HG03378 (cell line): ENCODE measurements at regions not wholly inside any gene's neighbourhood (a gene's known extent, or its start where the extent isn't known, plus 50 kb on each side); places are given as distances from the start of the nearest gene placed in this dataset.

Source experiments
- ATAC-seq: cut with Tn5 transposase; IDR thresholded peaks from one replicate; pipeline ENCODE4 v1.9.1; 2021; ENCODE audit warnings: mild to moderate bottlenecking, moderate library complexity; ENCODE audit not compliant: unreplicated experiment

- ATAC-seq = no peak
These were observed 171.5 kb downstream of the RPLP1 start for GRCh38 chr15:69624155-69624520.

GRCh38 chr15:69624816-69625215 lies 172.2 kb downstream of the RPLP1 start:
- no peak for ATAC-seq

DNA sequence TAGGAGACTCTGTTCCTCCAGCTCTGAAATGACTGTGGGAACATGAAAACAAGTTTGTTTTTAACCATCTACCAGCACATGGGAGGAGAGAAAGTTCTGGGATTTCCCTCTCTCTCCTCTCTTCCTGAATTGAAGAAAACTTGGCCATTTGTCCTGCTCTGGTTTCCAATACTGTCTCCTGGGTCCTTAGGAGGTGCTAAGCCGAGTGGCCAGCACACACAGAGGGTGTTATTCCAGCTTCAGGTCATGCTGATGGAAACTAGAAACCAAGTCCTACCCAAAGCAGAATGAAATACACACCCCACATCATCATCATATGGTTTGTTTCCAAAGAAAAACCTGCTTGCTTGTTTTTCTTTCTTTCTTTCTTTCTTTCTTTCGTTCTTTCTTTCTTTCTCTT lies 172.7 kb downstream of the RPLP1 start:
- no peak for ATAC-seq

GRCh38 chr15:69626095-69627066 lies 173.8 kb downstream of the RPLP1 start:
- no peak for ATAC-seq

DNA sequence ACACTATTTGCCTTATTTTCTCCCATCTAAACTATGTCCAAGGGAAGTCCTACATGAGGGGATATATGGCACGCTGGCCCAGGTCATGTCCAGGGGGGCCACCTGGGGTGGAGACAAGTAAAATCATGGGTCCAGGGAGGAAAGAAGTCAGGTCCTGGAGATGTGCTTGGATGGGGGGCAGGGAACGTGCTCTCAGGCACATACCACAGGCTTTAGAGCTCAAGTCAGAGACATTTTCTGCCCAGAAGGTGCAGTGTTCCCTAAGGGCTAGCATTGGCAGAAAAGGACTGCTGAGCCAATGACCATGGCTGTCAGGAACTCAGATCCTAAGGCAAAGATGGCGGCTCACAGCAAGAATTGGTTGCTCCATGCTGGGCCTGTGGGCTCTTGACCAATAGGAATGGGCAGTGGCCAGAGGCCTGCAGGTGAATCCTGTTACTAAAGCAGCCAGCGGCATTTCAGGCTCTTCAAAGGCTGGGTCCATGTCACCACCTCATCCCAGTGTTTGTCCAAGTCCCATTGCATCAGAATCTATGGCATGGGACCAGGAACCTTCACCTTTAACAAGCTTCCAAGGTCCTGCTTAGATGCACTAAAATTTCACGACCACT lies 175.0 kb downstream of the RPLP1 start:
- no peak for ATAC-seq

GRCh38 chr15:69628256-69629093 lies 175.9 kb downstream of the RPLP1 start:
- no peak for ATAC-seq

DNA sequence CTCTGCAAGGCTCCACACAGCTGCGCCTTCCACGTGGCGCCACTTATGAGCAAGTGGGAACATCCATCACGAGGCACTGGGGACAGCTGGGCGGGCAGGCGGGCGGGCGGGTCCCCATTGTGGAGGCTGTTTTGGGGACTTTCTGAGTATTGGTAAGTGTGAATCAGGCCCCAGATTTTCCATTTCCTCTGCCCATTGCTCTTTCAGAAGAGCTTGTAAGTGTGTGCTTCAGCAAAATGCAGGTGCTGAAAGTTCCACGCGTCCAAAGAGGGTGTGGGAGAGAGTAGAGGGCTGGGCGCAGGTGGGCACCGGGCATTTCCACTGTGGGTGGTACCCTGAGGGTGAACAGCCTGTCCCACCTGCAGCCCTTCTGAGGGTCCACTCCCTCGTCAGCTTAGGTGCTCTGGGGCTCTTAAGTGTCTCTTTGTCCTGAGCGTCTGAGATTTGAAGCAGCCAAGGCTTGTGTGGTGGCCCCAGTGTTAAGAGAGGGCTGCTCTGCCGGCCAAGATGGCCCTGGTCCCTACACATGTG lies 177.1 kb downstream of the RPLP1 start:
- ATAC-seq = no peak

DNA sequence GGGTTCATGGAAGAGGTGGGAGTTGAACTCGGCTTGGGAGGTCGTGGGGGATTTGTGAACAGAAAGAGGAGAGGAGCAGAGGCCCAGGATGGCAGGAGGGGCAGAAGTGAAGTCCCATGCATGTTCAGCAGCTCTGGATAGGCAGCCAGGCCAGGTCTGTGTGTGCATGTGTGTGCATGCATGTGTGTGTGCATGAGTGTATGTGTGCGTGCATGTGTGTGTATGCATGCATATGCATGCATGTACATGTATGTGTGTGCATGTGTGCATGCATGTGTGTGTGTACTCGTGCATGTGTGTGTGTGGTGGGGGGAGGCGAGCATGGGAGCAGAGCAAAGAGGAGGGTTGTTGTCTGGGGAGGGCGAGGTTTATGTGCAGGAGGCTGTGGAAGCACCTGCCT lies 178.4 kb downstream of the RPLP1 start:
- ATAC-seq = no peak

GRCh38 chr15:69631978-69632377 lies 179.4 kb downstream of the RPLP1 start:
- no peak for ATAC-seq

GRCh38 chr15:69634860-69635259 lies 182.2 kb downstream of the RPLP1 start:
- ATAC-seq = no peak

DNA sequence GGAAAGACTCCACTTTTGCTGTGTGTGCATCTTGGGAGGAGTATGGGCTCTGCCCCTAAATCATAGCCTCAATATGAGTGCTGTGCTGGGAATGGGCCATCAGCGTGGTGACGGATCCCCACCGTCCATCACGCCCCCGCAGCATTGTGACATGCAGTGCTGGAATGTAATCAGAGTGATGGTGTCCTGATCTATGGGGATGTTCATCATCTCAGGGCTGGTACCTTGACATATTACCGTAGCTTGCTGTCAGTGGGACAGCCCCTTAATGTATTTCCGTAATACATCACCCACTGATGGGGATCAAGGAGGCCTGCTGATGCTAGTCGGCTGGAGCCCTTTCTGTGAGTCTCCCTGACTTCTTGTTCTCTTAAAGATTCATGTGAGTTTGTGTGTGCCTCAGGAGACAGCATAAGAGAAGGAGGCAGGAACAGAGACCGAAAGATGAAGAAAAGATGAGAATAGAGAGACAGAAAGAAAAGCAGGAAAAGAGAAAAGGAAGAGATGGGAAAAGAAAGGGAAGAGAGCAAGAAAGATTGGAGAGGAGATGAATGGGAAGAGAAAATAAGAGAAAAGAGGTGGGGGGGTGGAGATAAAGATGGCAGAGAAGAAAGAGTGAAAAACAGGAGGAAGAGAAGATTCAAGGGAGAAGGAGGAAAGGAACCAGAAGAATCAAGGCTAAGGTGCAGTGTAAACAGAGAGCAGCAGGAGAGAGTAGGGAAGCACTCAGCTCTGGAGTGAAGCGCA lies 183.7 kb downstream of the RPLP1 start:
- ATAC-seq = no peak

GRCh38 chr15:69637818-69638217 lies 185.2 kb downstream of the RPLP1 start:
- no peak for ATAC-seq

GRCh38 chr15:69643476-69643875 lies 190.9 kb downstream of the RPLP1 start:
- ATAC-seq = no peak

DNA sequence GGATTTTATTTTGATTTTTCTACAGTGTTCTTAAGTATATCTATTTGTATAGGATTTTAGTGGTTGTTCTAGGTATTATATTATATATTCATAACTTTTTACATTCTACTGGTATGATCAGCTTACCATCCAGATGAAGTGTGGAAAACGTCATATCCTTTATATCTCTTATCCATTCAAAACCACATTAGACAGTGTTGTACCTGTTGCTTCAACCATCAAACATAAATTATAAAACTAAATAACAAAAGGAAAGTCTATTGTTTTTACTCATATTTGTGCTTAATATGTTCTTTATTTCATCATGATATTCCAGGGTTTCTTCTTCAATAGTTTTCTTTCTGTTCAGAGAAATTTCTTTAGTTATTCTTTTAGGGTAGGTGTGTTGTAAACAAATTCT lies 191.4 kb downstream of the RPLP1 start:
- ATAC-seq = no peak

- ATAC-seq = no peak
These were observed 192.3 kb downstream of the RPLP1 start for GRCh38 chr15:69644876-69645275.

- ATAC-seq = no peak
These were observed 194.5 kb downstream of the RPLP1 start for GRCh38 chr15:69647142-69647513.

GRCh38 chr15:69648212-69648611 lies 195.6 kb downstream of the RPLP1 start:
- no peak for ATAC-seq

DNA sequence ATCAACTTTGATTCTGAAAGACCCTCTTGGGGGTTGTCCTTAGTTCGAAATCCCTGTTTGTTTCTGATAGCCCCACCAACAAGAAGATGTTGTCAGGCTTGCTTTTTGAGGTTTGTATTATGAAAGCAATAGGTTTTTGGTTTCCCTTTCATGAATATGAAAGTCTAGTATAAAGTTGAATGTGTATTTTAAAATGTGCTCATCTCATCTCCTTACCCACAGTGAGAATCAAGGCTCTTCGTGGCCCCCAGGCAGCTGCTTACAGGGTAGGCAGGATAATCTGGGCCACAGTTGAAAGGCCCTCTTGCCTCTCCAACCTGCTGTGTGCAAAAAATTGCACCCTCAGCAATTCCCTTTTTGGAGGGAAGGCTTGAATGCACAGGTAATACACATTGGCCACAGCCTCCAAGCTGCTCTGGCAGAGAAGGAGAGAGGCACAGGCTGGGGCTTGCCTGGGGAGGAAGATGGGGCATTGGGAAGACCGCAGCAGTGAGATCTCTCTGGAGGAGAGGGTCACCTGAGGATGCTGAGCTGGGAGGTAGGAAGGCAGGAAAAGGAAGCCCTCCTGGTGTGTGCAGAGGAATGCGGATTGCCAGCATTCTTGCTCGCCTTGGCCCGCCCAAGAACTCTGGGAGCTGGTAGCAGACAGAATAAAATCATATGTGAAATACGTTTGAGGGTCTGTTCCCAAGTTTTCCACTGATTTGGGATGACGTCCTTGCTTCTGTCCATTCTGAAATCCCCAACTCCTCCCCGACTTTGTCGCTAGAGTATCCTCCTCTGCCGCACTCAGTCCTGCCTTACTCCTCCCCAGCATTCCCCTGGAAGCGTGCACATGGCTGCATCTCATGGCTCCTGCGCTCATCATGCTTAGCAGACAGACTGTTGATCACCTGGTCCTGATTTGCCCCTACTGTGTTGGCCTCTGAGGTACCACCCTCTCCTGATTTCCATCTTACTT lies 196.4 kb downstream of the RPLP1 start:
- no peak for ATAC-seq

- no peak for ATAC-seq
These were observed 199.7 kb downstream of the RPLP1 start for GRCh38 chr15:69652293-69652692.
